Stomach (tissue), 4 donors: ENCODE measurements at regions not wholly inside any gene's neighbourhood (a gene's known extent, or its start where the extent isn't known, plus 50 kb on each side); places are given as distances from the start of the nearest gene placed in this dataset.

Experiments used
- EP300 ChIP-seq: sonication (generic); formaldehyde crosslinking; IDR thresholded peaks from one replicate; pipeline ENCODE4 v1.6.1; 2017; ENCODE audit warnings: antibody characterized with exemption
- POLR2A ChIP-seq, 4 donors: fragments of 450-650 bp; IDR thresholded peaks; one replicate each; pipeline ENCODE4 v1.6.1; 2016; ENCODE audit warnings: antibody characterized with exemption in 4 of 4, control low read depth in 2 of 4, mild to moderate bottlenecking in 1 of 4, moderate library complexity in 1 of 4
- POLR2AphosphoS5 ChIP-seq, 3 donors: sonication (generic); formaldehyde crosslinking; IDR thresholded peaks; one replicate each; pipeline ENCODE4 v1.6.1; 2016; ENCODE audit warnings: antibody characterized with exemption in 3 of 3
- TF ChIP-seq, protein P1 (sequence below), 7 experiments: fragments of 450-650 bp in 4 of 7; fragments of 200-600 bp in 3 of 7; sonication (generic) in 3 of 7; IDR thresholded peaks; one replicate each; pipeline ENCODE4 v1.5.1; 2016 to 2019; ENCODE audit warnings: antibody characterized with exemption in 7 of 7, control low read depth in 2 of 7, mild to moderate bottlenecking in 1 of 7

DNA sequence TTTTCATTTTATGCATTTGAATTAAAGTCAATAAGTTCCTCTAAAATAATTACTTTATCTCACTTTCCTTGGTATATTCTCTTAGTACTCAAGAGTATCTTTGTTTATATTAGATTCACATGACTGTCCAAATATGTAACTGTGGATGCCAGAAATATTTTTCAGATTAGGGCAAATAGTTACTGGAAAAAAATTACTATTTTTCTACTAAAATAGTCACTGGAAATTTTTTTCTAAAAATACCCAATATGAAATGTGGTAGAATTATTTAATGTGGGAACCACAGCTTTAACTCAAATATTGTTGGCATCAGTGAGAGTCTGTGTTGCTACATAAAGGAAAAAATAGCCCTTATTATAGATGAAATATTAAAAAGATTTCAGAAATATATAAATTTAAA is 70.4 kb upstream of the NMU start:
- TF ChIP-seq, protein P1, sequence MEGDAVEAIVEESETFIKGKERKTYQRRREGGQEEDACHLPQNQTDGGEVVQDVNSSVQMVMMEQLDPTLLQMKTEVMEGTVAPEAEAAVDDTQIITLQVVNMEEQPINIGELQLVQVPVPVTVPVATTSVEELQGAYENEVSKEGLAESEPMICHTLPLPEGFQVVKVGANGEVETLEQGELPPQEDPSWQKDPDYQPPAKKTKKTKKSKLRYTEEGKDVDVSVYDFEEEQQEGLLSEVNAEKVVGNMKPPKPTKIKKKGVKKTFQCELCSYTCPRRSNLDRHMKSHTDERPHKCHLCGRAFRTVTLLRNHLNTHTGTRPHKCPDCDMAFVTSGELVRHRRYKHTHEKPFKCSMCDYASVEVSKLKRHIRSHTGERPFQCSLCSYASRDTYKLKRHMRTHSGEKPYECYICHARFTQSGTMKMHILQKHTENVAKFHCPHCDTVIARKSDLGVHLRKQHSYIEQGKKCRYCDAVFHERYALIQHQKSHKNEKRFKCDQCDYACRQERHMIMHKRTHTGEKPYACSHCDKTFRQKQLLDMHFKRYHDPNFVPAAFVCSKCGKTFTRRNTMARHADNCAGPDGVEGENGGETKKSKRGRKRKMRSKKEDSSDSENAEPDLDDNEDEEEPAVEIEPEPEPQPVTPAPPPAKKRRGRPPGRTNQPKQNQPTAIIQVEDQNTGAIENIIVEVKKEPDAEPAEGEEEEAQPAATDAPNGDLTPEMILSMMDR (IDR thresholded peaks at IDR 0.05) = no peak
- TF ChIP-seq POLR2A (IDR thresholded peaks at IDR 0.05) = no peak
- no peak for TF ChIP-seq EP300
- TF ChIP-seq POLR2AphosphoS5 (IDR thresholded peaks at IDR 0.05) = no peak
